H1 (cell line): ENCODE measurements at regions not wholly inside any gene's neighbourhood (a gene's known extent, or its start where the extent isn't known, plus 50 kb on each side); places are given as distances from the start of the nearest gene placed in this dataset.

Experiments
- FOSL1 ChIP-seq: IDR thresholded peaks from 2 replicates; pipeline ENCODE4 v1.6.1; 2011; ENCODE audit warnings: mild to moderate bottlenecking, low read depth, low read length, moderate library complexity; ENCODE audit not compliant: insufficient read depth
- MAFK ChIP-seq: IDR thresholded peaks from 2 replicates; pipeline ENCODE4 v1.6.1; 2012; ENCODE audit warnings: low read depth, mild to moderate bottlenecking, improper control_type of control experiment, low read length
- RBBP5 ChIP-seq: IDR thresholded peaks from 2 replicates; pipeline ENCODE4 v1.7.1; 2012; ENCODE audit warnings: low read depth, mild to moderate bottlenecking, inconsistent platforms, low read length, moderate library complexity, borderline replicate concordance
- SAP30 ChIP-seq: fragments of 300-600 bp; sonication (generic); IDR thresholded peaks from 2 replicates; pipeline ENCODE4 v1.7.1; 2012; ENCODE audit warnings: low read length, moderate library complexity, mild to moderate bottlenecking, inconsistent platforms; ENCODE audit not compliant: insufficient read depth, insufficient replicate concordance

DNA sequence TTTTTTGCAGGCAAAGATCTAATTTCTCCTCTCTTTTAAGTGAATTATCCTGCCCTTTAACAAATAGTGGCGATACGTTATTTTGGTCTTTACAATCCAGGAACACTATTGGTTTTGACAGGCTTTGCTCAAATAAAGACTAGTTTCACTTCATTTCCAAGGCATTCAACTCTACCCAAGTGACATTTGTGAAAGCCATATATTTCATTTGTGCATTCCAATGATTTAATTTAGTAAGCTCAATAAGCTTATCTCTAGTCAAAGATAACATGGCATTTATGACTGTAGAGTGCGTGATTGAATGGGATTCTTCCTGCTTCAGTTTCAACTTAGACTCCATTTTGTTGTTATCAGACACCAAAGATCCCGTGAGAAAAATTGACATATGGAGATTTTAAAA is 959.8 kb downstream of the ADGRL3 start (continued):
- no peak for TF ChIP-seq SAP30
- TF ChIP-seq RBBP5: no peak
- no peak for TF ChIP-seq MAFK
- TF ChIP-seq FOSL1: no peak
